ENCODE measurements at regions not wholly inside any gene's neighbourhood (a gene's known extent, or its start where the extent isn't known, plus 50 kb on each side); places are given as distances from the start of the nearest gene placed in this dataset.

GRCh38 chr3:14300721-14301399 is 101.5 kb upstream of the SLC6A6 start:
- no peak for TF ChIP-seq CTCF (IDR thresholded peaks at IDR 0.05)
- H3K27ac ChIP-seq = no peak overlapping the region
- H3K36me3 ChIP-seq = no peaks in the 10 kb centered on the region
- H3K4me1 ChIP-seq (ENCODE audit: control insufficient read depth in 1 of 2, insufficient read depth in 1 of 2, low read depth in 1 of 2, low read length in 1 of 2) = peaks cover 14 to 18% of the 10 kb centered on the region in 2 experiments
- H3K27me3 ChIP-seq = peaks cover 27% of the 10 kb centered on the region
- no peaks in the 10 kb centered on the region for H3K9me3 ChIP-seq
- H3K4me3 ChIP-seq (ENCODE audit: low read depth in 1 of 2, low read length in 1 of 2) = no peak overlapping the region

- Histone ChIP-seq H3K4me1 (ENCODE audit: control insufficient read depth in 1 of 2, insufficient read depth in 1 of 2, low read depth in 1 of 2, low read length in 1 of 2) (peaks cover 14 to 19% of the 10 kb centered on the region in 2 experiments), H3K27ac (no peak overlapping the region), H3K4me3 (ENCODE audit: low read depth in 1 of 2, low read length in 1 of 2) (no peak overlapping the region), H3K27me3 (peaks cover 20% of the 10 kb centered on the region), H3K9me3 (no peaks in the 10 kb centered on the region), H3K36me3 (no peaks in the 10 kb centered on the region)
- no peak for TF ChIP-seq CTCF (IDR thresholded peaks at IDR 0.05)
Observed at GRCh38 chr3:14301558-14301957, 100.8 kb upstream of the SLC6A6 start.

GRCh38 chr3:14303336-14304100 is 98.9 kb upstream of the SLC6A6 start:
- Histone ChIP-seq H3K36me3 (no peaks in the 10 kb centered on the region), H3K27me3 (peaks cover 1% of the 10 kb centered on the region), H3K27ac (no peak overlapping the region), H3K4me1 (ENCODE audit: control insufficient read depth in 1 of 2, insufficient read depth in 1 of 2, low read depth in 1 of 2, low read length in 1 of 2) (peaks cover 23 to 33% of the 10 kb centered on the region in 2 experiments), H3K9me3 (no peaks in the 10 kb centered on the region), H3K4me3 (ENCODE audit: low read depth in 1 of 2, low read length in 1 of 2) (no peak overlapping the region)
- no peak for TF ChIP-seq CTCF (IDR thresholded peaks at IDR 0.05)

- no peak for TF ChIP-seq CTCF (IDR thresholded peaks at IDR 0.05)
- Histone ChIP-seq H3K9me3 (no peaks in the 10 kb centered on the region), H3K4me3 (ENCODE audit: low read depth in 1 of 2, low read length in 1 of 2) (no peak overlapping the region), H3K27me3 (no peaks in the 10 kb centered on the region), H3K27ac (peak overlapping the region; percentile 69), H3K36me3 (no peaks in the 10 kb centered on the region), H3K4me1 (ENCODE audit: control insufficient read depth in 1 of 2, insufficient read depth in 1 of 2, low read depth in 1 of 2, low read length in 1 of 2) (peaks cover 31 to 42% of the 10 kb centered on the region in 2 experiments)
Observed at GRCh38 chr3:14304101-14305045, 98.0 kb upstream of the SLC6A6 start.

GRCh38 chr3:14305324-14305723 is 97.1 kb upstream of the SLC6A6 start:
- Histone ChIP-seq H3K27ac (peak overlapping the region; percentile 69), H3K4me3 (ENCODE audit: low read depth in 1 of 2, low read length in 1 of 2) (no peak overlapping the region), H3K36me3 (no peaks in the 10 kb centered on the region), H3K27me3 (no peaks in the 10 kb centered on the region), H3K4me1 (ENCODE audit: control insufficient read depth in 1 of 2, insufficient read depth in 1 of 2, low read depth in 1 of 2, low read length in 1 of 2) (peaks cover 33 to 45% of the 10 kb centered on the region in 2 experiments), H3K9me3 (no peaks in the 10 kb centered on the region)
- TF ChIP-seq CTCF (IDR thresholded peaks at IDR 0.05) = no peak
